ENCODE measurements at regions not wholly inside any gene's neighbourhood (a gene's known extent, or its start where the extent isn't known, plus 50 kb on each side); places are given as distances from the start of the nearest gene placed in this dataset.

- H3K4me1 ChIP-seq = peaks cover 2% of the 10 kb centered on the region
- no peak overlapping the region for H3K9ac ChIP-seq
- no peak overlapping the region for H3K27ac ChIP-seq
- Mint-ChIP-seq H3K4me1 (no peaks in the 10 kb centered on the region), H3K27ac (no peak overlapping the region), H3K27me3 (ENCODE audit: insufficient read depth, low read depth) (peaks cover 8% of the 10 kb centered on the region), H3K4me3 (no peak overlapping the region), H3K36me3 (no peaks in the 10 kb centered on the region), H3K9me3 (no peaks in the 10 kb centered on the region)
- TF ChIP-seq CTCF (IDR thresholded peaks at IDR 0.05) = no peak
- no peak for TF ChIP-seq EZH2phosphoT487 (IDR thresholded peaks at IDR 0.05)
- no peak for TF ChIP-seq EZH2 (IDR thresholded peaks at IDR 0.05)
- no peaks in the 10 kb centered on the region for H3K36me3 ChIP-seq
- no peaks in the 10 kb centered on the region for H3K9me3 ChIP-seq (ENCODE audit: low read depth)
- H3K4me2 ChIP-seq = no peak overlapping the region
- no peak overlapping the region for H2AFZ ChIP-seq (replicated peaks)
- H3K79me2 ChIP-seq (ENCODE audit: low read depth) = no peaks in the 10 kb centered on the region
- H4K20me1 ChIP-seq (ENCODE audit: low read depth) = no peaks in the 10 kb centered on the region
- H3K27me3 ChIP-seq = no peaks in the 10 kb centered on the region
- no peak for DNase-seq (ENCODE audit: low spot score)
- no peaks in the 10 kb centered on the region for H3F3A ChIP-seq (ENCODE audit: low read depth)
- H3K4me3 ChIP-seq = no peak overlapping the region
Measured at GRCh38 chr12:115661112-115661511, 616.4 kb downstream of the MED13L start.

DNA sequence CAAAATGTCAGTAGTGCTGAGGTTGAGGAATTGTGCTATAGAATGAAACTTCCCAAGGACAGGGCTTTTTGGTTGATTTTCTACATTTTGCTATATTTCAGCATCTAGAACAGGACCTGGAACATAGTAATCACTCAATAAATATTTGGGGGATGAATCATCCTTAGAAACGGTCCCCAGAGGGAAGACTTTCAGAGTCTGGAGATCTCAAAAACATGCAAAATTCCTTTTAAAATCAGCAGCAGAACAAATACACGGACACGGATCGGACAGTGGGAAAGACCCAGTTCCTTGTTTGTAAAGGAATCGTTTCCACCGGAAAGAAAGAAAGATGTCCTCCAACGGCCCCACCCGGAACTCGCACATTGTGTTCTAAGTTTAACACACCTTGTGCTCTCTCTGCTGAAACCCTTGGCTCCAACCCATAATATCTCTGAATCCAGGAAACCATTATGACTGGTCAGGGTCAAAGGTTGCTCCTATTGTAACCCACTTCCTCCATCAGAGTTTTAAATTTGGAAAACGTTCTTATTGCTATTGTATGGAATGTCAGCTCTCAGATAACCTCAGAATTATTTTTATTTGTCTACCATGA, 617.2 kb downstream of the MED13L start:
- DNase-seq (ENCODE audit: low spot score) = no peak
- no peak overlapping the region for H3K9ac ChIP-seq
- no peaks in the 10 kb centered on the region for H3K9me3 Mint-ChIP-seq
- no peak overlapping the region for H3K4me2 ChIP-seq
- no peaks in the 10 kb centered on the region for H3K9me3 ChIP-seq (ENCODE audit: low read depth)
- no peaks in the 10 kb centered on the region for H3K4me1 Mint-ChIP-seq
- H2AFZ ChIP-seq (replicated peaks) = no peak overlapping the region
- H3K27ac ChIP-seq = no peak overlapping the region
- H3K79me2 ChIP-seq (ENCODE audit: low read depth) = no peaks in the 10 kb centered on the region
- no peaks in the 10 kb centered on the region for H3K36me3 ChIP-seq
- no peak overlapping the region for H3K4me3 Mint-ChIP-seq
- H4K20me1 ChIP-seq (ENCODE audit: low read depth) = no peaks in the 10 kb centered on the region
- H3K4me1 ChIP-seq = no peaks in the 10 kb centered on the region
- peaks cover 4% of the 10 kb centered on the region for H3K27me3 Mint-ChIP-seq (ENCODE audit: insufficient read depth, low read depth)
- H3K36me3 Mint-ChIP-seq = no peaks in the 10 kb centered on the region
- H3K27me3 ChIP-seq = no peaks in the 10 kb centered on the region
- no peak overlapping the region for H3K27ac Mint-ChIP-seq
- H3K4me3 ChIP-seq = no peak overlapping the region
- TF ChIP-seq CTCF (IDR thresholded peaks at IDR 0.05) = no peak
- no peak for TF ChIP-seq EZH2 (IDR thresholded peaks at IDR 0.05)
- TF ChIP-seq EZH2phosphoT487 (IDR thresholded peaks at IDR 0.05) = no peak
- no peaks in the 10 kb centered on the region for H3F3A ChIP-seq (ENCODE audit: low read depth)

- H3K27ac ChIP-seq = no peak overlapping the region
- Mint-ChIP-seq H3K27ac (no peak overlapping the region), H3K27me3 (ENCODE audit: insufficient read depth, low read depth) (peaks cover 2% of the 10 kb centered on the region), H3K9me3 (no peaks in the 10 kb centered on the region), H3K36me3 (no peaks in the 10 kb centered on the region), H3K4me3 (no peak overlapping the region), H3K4me1 (no peaks in the 10 kb centered on the region)
- H3K36me3 ChIP-seq = no peaks in the 10 kb centered on the region
- H3K4me1 ChIP-seq = no peaks in the 10 kb centered on the region
- no peak overlapping the region for H3K4me3 ChIP-seq
- no peaks in the 10 kb centered on the region for H3K27me3 ChIP-seq
- H4K20me1 ChIP-seq (ENCODE audit: low read depth) = no peaks in the 10 kb centered on the region
- H3K4me2 ChIP-seq = no peak overlapping the region
- H3K9me3 ChIP-seq (ENCODE audit: low read depth) = no peaks in the 10 kb centered on the region
- H3K9ac ChIP-seq = no peak overlapping the region
- H3K79me2 ChIP-seq (ENCODE audit: low read depth) = no peaks in the 10 kb centered on the region
- H3F3A ChIP-seq (ENCODE audit: low read depth) = no peaks in the 10 kb centered on the region
- H2AFZ ChIP-seq (replicated peaks) = peak overlapping the region; percentile 71
- no peak for TF ChIP-seq CTCF (IDR thresholded peaks at IDR 0.05)
- no peak for TF ChIP-seq EZH2 (IDR thresholded peaks at IDR 0.05)
- no peak for TF ChIP-seq EZH2phosphoT487 (IDR thresholded peaks at IDR 0.05)
- DNase-seq (ENCODE audit: low spot score) = no peak
Measured at GRCh38 chr12:115659422-115659821, 618.1 kb downstream of the MED13L start.
